ENCODE measurements at regions not wholly inside any gene's neighbourhood (a gene's known extent, or its start where the extent isn't known, plus 50 kb on each side); places are given as distances from the start of the nearest gene placed in this dataset.

GRCh38 chr11:116194156-116194904 lies 578.5 kb downstream of the BUD13 start:
- H3K4me1 ChIP-seq (ENCODE audit: low read depth) = peaks cover 8% of the 10 kb centered on the region
- TF ChIP-seq CTCF (IDR thresholded peaks at IDR 0.05) = no peak
- DNase-seq (no peak), ATAC-seq (peak; percentile 22)
- H3K36me3 ChIP-seq (ENCODE audit: low read depth) = no peaks in the 10 kb centered on the region
- no peak overlapping the region for H3K4me3 ChIP-seq
- intact Hi-C loops (cut with DNase I, micrococcal nuclease) = no loop called here
- H3K9me3 ChIP-seq = no peaks in the 10 kb centered on the region

GRCh38 chr11:116193321-116194131 lies 579.3 kb downstream of the BUD13 start:
- no peaks in the 10 kb centered on the region for H3K36me3 ChIP-seq (ENCODE audit: low read depth)
- intact Hi-C loops (cut with DNase I, micrococcal nuclease) = no loop called here
- DNase-seq = peak in 2 of 3 donors; percentile 48 to 60
- H3K9me3 ChIP-seq = no peaks in the 10 kb centered on the region
- H3K4me1 ChIP-seq (ENCODE audit: low read depth) = peaks cover 8% of the 10 kb centered on the region
- peak; percentile 82 for ATAC-seq
- TF ChIP-seq CTCF (IDR thresholded peaks at IDR 0.05) = no peak
- no peak overlapping the region for H3K4me3 ChIP-seq

DNA sequence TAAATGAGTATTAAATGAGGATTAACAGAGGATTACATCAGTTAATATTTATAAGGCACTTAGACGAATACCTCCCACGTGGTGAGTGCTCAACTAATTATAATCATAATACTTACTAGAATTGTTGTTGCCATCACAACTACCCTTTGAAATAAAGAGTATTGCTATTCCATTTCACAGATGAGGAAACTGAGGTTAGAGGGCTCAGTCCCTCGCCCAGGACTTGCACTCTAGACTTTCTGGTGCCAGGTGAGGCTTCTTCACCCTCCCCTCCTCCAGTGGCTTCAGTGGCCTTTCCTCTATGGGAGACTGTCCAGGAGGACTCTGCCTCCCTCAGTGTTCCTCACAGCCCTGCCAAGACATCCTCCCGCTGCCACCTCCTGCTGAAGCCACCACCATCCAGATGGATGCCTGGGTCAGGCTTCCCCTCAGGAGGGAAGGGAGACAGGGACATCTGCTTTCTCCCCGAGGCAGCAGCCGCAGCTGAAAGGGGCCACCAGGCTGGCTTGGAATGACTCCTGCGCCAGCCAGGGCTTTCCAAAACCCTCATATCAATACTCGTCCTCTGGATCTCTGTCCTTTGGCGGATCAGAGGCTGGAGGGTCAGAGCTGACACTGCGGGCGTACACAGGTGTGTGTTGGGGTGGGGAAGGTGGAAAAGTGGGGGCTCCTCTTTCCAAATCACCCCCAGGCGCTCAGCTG lies 580.1 kb downstream of the BUD13 start:
- DNase-seq (no peak), ATAC-seq (peak; percentile 9)
- intact Hi-C loops (cut with DNase I, micrococcal nuclease) = no loop called here
- H3K4me3 ChIP-seq = no peak overlapping the region
- no peak for TF ChIP-seq CTCF (IDR thresholded peaks at IDR 0.05)
- H3K9me3 ChIP-seq = no peaks in the 10 kb centered on the region
- H3K4me1 ChIP-seq (ENCODE audit: low read depth) = peaks cover 8% of the 10 kb centered on the region
- no peaks in the 10 kb centered on the region for H3K36me3 ChIP-seq (ENCODE audit: low read depth)

GRCh38 chr11:116190861-116191260 lies 581.9 kb downstream of the BUD13 start:
- intact Hi-C loops (cut with DNase I, micrococcal nuclease) = no loop called here
- TF ChIP-seq CTCF (IDR thresholded peaks at IDR 0.05) = no peak
- ATAC-seq (no peak), DNase-seq (no peak)
- Histone ChIP-seq H3K4me3 (no peak overlapping the region), H3K4me1 (ENCODE audit: low read depth) (peaks cover 8% of the 10 kb centered on the region), H3K9me3 (no peaks in the 10 kb centered on the region), H3K36me3 (ENCODE audit: low read depth) (no peaks in the 10 kb centered on the region)

DNA sequence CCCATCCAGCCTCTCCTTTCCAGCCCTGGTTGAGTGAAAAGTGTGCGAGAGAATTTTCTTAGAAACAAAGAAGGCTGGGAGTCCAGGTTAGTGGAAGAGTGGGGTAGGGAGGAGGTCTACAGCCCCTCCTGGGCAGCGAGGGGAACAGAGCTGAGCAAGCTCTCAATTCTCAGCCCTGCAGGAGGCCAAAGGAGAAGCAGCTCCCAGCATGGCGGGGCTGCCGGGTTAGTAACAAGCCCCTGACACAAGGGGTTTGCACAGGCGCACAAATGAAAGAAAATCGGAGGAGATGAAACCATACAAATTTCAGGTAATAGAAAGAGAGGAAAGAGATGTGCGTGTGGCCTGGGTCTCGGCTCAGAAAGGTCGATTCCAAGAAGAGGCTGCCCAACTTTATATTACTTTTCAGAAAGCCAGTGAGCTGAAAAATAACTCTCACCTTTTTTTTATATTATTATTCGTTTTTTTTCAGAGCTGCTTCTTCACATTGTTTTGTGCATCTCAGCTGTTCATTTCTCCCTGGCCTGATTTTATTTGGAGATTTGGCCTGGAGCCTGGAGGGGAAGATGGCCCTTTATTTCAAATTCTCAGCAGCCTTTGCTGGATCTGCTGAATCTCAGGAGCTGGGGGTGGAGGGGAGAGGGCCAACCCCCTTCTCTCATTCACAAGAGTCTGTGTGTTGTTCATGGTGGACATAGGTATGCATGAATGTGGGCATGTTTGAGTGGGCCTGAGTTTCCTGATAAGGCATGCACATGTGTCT lies 583.2 kb downstream of the BUD13 start:
- no peak for TF ChIP-seq CTCF (IDR thresholded peaks at IDR 0.05)
- intact Hi-C loops (cut with DNase I, micrococcal nuclease) = no loop called here
- DNase-seq (no peak), ATAC-seq (no peak)
- no peak overlapping the region for H3K4me3 ChIP-seq
- H3K36me3 ChIP-seq (ENCODE audit: low read depth) = no peaks in the 10 kb centered on the region
- peaks cover 8% of the 10 kb centered on the region for H3K4me1 ChIP-seq (ENCODE audit: low read depth)
- H3K9me3 ChIP-seq = no peaks in the 10 kb centered on the region
